Natural killer cell treated with Interleukin-12 subunit alpha and Interleukin-12 subunit beta and Interleukin-15 and Interleukin-18, amount 100 ng/mL, for 72 hours (primary cell): ENCODE measurements at regions not wholly inside any gene's neighbourhood (a gene's known extent, or its start where the extent isn't known, plus 50 kb on each side); places are given as distances from the start of the nearest gene placed in this dataset.
"Not testable (repeated sequence)": the region's sequence is repeated elsewhere in the genome, so short reads cannot be mapped to it uniquely, and the experiment has no call there.

Source experiments
- ATAC-seq, 2 donors: fragments of 150-1000 bp; cut with Tn5 transposase in 1 of 2; sonication (Bioruptor Pico), chemical (Tn5 transposase) in 1 of 2; 2 replicates each; pipeline ENCODE4 v1.10.0; 2021
- DNase-seq: peaks from one replicate; pipeline ENCODE4 v3.0.0; 2022; ENCODE audit warnings: low spot score
- H3K27ac Mint-ChIP-seq, 2 donors: 1 replicate in 1 of 2; 2 replicates in 1 of 2; pipeline ENCODE4 v1.8.0; 2022; ENCODE audit warnings: mixed read lengths in 2 of 2, mild to moderate bottlenecking in 1 of 2, moderate library complexity in 1 of 2
- H3K27me3 Mint-ChIP-seq, 2 donors: 1 replicate in 1 of 2; 2 replicates in 1 of 2; pipeline ENCODE4 v1.8.0; 2022; ENCODE audit warnings: mixed read lengths in 2 of 2
- H3K36me3 Mint-ChIP-seq: one replicate; pipeline ENCODE4 v1.8.0; 2022; ENCODE audit warnings: mixed read lengths
- H3K4me1 Mint-ChIP-seq, 2 donors: 1 replicate in 1 of 2; 2 replicates in 1 of 2; pipeline ENCODE4 v1.8.0; 2022; ENCODE audit warnings: low read depth in 2 of 2, mixed read lengths in 2 of 2, mild to moderate bottlenecking in 1 of 2
- H3K4me3 Mint-ChIP-seq: one replicate; pipeline ENCODE4 v1.8.0; 2022; ENCODE audit warnings: mixed read lengths
- H3K9me3 Mint-ChIP-seq: 2 replicates; pipeline ENCODE4 v1.8.0; 2022; ENCODE audit warnings: mixed read lengths

GRCh38 chr1:229895605-229896004 lies 171.4 kb upstream of the GALNT2 start:
- Mint-ChIP-seq H3K4me1 (no peaks in the 10 kb centered on the region), H3K36me3 (no peaks in the 10 kb centered on the region), H3K27me3 (peaks cover 37 to 46% of the 10 kb centered on the region in 2 donors), H3K4me3 (no peak overlapping the region), H3K27ac (no peak overlapping the region), H3K9me3 (no peaks in the 10 kb centered on the region)
- DNase-seq (no peak), ATAC-seq (no peak)

GRCh38 chr1:229896306-229896705 lies 170.7 kb upstream of the GALNT2 start:
- DNase-seq: no peak
- no peaks in the 10 kb centered on the region for H3K9me3 Mint-ChIP-seq
- ATAC-seq: no peak
- H3K4me3 Mint-ChIP-seq: no peak overlapping the region
- no peaks in the 10 kb centered on the region for H3K36me3 Mint-ChIP-seq
- peaks cover 41 to 50% of the 10 kb centered on the region in 2 donors for H3K27me3 Mint-ChIP-seq
- H3K4me1 Mint-ChIP-seq: no peaks in the 10 kb centered on the region
- no peak overlapping the region for H3K27ac Mint-ChIP-seq

DNA sequence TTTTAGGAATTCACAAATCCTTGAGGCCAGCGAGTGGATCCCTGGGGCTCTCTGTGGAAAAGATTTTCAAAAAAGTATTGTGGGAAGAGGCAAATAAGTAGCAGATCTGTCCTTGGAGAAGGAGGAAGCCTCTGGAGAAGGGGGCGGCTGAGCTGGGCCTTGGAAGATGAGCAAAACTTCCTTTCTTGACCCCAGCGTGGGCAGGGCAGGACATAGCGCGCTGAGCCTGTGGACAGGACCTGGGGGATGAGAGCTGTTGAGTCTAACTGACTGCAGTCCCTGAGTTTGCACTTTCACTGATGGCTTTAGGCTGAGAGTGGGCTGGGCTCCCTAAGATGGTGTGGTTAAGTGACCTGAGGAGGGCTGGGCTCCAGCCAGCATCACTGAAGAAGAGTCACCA lies 170.2 kb upstream of the GALNT2 start:
- no peak for ATAC-seq
- Mint-ChIP-seq H3K27me3 (peaks cover 44 to 52% of the 10 kb centered on the region in 2 donors), H3K27ac (no peak overlapping the region), H3K9me3 (no peaks in the 10 kb centered on the region), H3K4me1 (no peaks in the 10 kb centered on the region), H3K36me3 (no peaks in the 10 kb centered on the region), H3K4me3 (no peak overlapping the region)
- DNase-seq: no peak

GRCh38 chr1:229897501-229897900 lies 169.5 kb upstream of the GALNT2 start:
- Mint-ChIP-seq H3K4me1 (no peaks in the 10 kb centered on the region), H3K27ac (no peak overlapping the region), H3K27me3 (peaks cover 47 to 55% of the 10 kb centered on the region in 2 donors), H3K4me3 (no peak overlapping the region), H3K9me3 (no peaks in the 10 kb centered on the region), H3K36me3 (no peaks in the 10 kb centered on the region)
- DNase-seq: no peak
- no peak for ATAC-seq

DNA sequence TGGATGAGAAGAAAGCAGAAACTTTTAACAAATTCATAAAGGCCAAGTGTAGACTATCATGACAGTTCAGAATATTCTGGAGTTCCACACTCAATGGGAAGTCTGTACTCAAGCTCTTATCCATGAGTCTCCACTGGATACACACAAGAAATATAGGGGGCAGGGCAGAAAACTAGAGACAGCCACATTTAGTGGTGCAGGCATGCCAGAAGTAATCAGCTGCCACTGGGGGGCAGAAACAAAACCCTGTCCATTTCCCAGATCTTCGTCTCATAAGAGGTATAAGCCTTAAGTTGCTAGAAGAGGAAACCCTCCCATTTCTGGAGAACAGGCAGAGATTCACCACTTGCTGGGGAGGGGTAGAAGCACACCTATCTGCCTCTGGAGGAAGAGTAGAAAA lies 166.8 kb upstream of the GALNT2 start:
- Mint-ChIP-seq H3K4me3 (no peak overlapping the region), H3K27me3 (peaks cover 40 to 64% of the 10 kb centered on the region in 2 donors), H3K27ac (no peak overlapping the region), H3K9me3 (no peaks in the 10 kb centered on the region), H3K36me3 (no peaks in the 10 kb centered on the region), H3K4me1 (no peaks in the 10 kb centered on the region)
- no peak for ATAC-seq
- DNase-seq: no peak

DNA sequence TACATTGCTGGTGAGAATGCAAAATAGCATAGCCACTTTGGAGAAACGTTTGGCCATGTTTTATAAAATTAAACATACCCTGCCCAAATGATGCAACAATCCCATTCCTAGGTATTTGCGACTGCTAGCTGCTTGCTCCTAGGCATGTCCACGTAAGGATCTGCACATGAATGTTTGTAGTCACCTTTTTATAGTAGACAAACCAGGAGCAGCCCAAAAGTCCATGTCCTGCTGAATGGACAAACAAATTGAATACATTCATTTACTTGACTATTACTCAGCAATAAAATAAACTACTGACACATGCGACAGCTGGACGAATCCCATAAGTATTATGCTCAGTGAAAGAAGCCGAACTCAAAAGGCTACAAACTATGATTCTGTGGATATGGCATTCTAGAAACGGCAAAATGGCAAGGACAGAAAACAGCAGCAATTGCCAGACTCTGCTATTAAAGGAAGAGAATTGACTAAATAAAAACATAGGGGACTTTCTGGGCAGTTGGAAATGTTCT lies 161.9 kb upstream of the GALNT2 start:
- no peaks in the 10 kb centered on the region for H3K36me3 Mint-ChIP-seq
- H3K4me3 Mint-ChIP-seq: no peak overlapping the region
- H3K4me1 Mint-ChIP-seq: no peaks in the 10 kb centered on the region
- peaks cover 39 to 61% of the 10 kb centered on the region in 2 donors for H3K27me3 Mint-ChIP-seq
- H3K27ac Mint-ChIP-seq: no peak overlapping the region
- ATAC-seq (no peak), DNase-seq (no peak)
- no peaks in the 10 kb centered on the region for H3K9me3 Mint-ChIP-seq

DNA sequence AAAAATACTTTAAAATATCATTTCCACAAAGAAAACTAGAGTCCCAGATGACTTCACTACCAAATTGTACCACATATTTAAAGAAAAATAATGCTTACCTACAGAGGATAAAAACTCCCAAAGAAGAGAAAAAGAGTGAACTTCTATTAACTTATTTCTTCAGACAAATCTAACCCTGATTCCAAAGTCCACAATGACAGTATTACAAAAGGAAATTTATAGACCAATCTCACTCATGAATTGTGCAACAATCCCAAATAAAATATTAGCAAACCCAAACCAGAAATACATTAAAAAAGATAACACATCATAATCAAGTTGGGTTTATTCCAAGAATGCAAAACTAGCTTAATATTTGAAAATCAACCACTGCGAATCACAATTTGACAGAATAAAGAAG lies 161.4 kb upstream of the GALNT2 start:
- no peak for ATAC-seq
- no peak overlapping the region for H3K27ac Mint-ChIP-seq
- no peaks in the 10 kb centered on the region for H3K9me3 Mint-ChIP-seq
- no peak overlapping the region for H3K4me3 Mint-ChIP-seq
- DNase-seq: no peak
- no peaks in the 10 kb centered on the region for H3K4me1 Mint-ChIP-seq
- peaks cover 35 to 59% of the 10 kb centered on the region in 2 donors for H3K27me3 Mint-ChIP-seq
- H3K36me3 Mint-ChIP-seq: no peaks in the 10 kb centered on the region

GRCh38 chr1:229907884-229908638 lies 159.0 kb upstream of the GALNT2 start:
- ATAC-seq: no peak
- Mint-ChIP-seq H3K4me3 (no peak overlapping the region), H3K36me3 (no peaks in the 10 kb centered on the region), H3K27ac (no peak overlapping the region), H3K9me3 (no peaks in the 10 kb centered on the region), H3K27me3 (peaks cover 30 to 54% of the 10 kb centered on the region in 2 donors), H3K4me1 (no peaks in the 10 kb centered on the region)
- DNase-seq: no peak

- Mint-ChIP-seq H3K4me1 (no peaks in the 10 kb centered on the region), H3K36me3 (no peaks in the 10 kb centered on the region), H3K9me3 (no peaks in the 10 kb centered on the region), H3K27ac (no peak overlapping the region), H3K4me3 (no peak overlapping the region), H3K27me3 (peaks cover 28 to 48% of the 10 kb centered on the region in 2 donors)
- no peak for ATAC-seq
- DNase-seq: no peak
Measured at GRCh38 chr1:229908689-229909088, 158.3 kb upstream of the GALNT2 start.

DNA sequence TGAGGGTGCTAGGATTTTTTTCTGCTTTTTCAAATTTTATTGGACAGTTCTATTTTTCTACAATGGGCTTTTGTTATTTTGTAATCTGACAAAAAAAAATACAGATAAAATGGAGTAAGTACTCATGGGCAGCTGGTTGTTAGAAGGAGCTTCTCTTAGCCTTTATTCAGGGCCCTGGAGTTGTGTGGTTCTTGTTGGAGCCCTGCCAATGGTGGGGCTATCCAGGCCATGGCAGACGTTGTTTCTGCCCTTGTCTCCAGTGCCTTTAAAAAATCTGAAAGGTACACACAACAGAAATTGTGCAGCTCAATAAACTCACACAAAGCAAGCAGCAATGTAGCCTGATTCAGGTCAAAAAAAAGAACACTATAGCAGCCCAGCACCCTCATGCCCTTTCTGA lies 153.5 kb upstream of the GALNT2 start:
- no peaks in the 10 kb centered on the region for H3K4me1 Mint-ChIP-seq
- DNase-seq (no peak), ATAC-seq (no peak)
- H3K27me3 Mint-ChIP-seq: peaks cover 28 to 43% of the 10 kb centered on the region in 2 donors
- H3K36me3 Mint-ChIP-seq: no peaks in the 10 kb centered on the region
- no peak overlapping the region for H3K4me3 Mint-ChIP-seq
- no peak overlapping the region for H3K27ac Mint-ChIP-seq
- H3K9me3 Mint-ChIP-seq: no peaks in the 10 kb centered on the region

DNA sequence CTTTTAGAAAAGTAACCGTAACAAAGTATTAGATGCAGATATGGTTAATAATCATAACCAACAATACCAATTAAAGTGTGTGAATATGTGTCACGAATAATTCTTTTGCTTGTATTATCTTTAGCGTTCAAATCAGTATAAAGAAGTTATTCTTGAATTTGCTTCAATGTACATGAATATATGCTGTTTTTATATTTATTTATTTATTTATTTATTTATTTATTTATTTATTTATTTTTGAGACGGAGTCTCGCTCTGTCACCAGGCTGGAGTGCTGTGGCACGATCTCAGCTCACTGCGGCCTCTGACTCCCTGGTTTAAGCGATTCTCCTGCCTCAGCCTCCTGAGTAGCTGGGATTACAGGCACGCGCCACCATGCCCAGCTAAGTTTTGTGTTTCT lies 147.6 kb upstream of the GALNT2 start:
- H3K4me3 Mint-ChIP-seq, H3K9me3 Mint-ChIP-seq, ATAC-seq, H3K4me1 Mint-ChIP-seq, H3K27ac Mint-ChIP-seq, DNase-seq, H3K36me3 Mint-ChIP-seq: not testable (repeated sequence)
- H3K27me3 Mint-ChIP-seq: peaks cover 20 to 24% of the 10 kb centered on the region in 2 donors

GRCh38 chr1:229920683-229921082 lies 146.4 kb upstream of the GALNT2 start:
- Mint-ChIP-seq H3K36me3 (no peaks in the 10 kb centered on the region), H3K4me3 (no peak overlapping the region), H3K27ac (no peak overlapping the region), H3K9me3 (no peaks in the 10 kb centered on the region), H3K27me3 (peaks cover 15 to 25% of the 10 kb centered on the region in 2 donors), H3K4me1 (no peaks in the 10 kb centered on the region)
- no peak for DNase-seq
- ATAC-seq: peak in 1 of 2 donors; percentile 55

- no peaks in the 10 kb centered on the region for H3K4me1 Mint-ChIP-seq
- no peak overlapping the region for H3K27ac Mint-ChIP-seq
- no peak for ATAC-seq
- H3K4me3 Mint-ChIP-seq: no peak overlapping the region
- H3K36me3 Mint-ChIP-seq: no peaks in the 10 kb centered on the region
- H3K27me3 Mint-ChIP-seq: peaks cover 18 to 28% of the 10 kb centered on the region in 2 donors
- no peak for DNase-seq
- H3K9me3 Mint-ChIP-seq: no peaks in the 10 kb centered on the region
Measured at GRCh38 chr1:229922249-229922648, 144.8 kb upstream of the GALNT2 start.

- no peaks in the 10 kb centered on the region for H3K9me3 Mint-ChIP-seq
- no peak for ATAC-seq
- no peaks in the 10 kb centered on the region for H3K4me1 Mint-ChIP-seq
Measured at GRCh38 chr1:229924639-229925038, 142.4 kb upstream of the GALNT2 start.

GRCh38 chr1:229928767-229929166 lies 138.3 kb upstream of the GALNT2 start:
- H3K9me3 Mint-ChIP-seq: no peaks in the 10 kb centered on the region
- DNase-seq (no peak), ATAC-seq (no peak)
- H3K4me3 Mint-ChIP-seq: no peak overlapping the region
- H3K27ac Mint-ChIP-seq: no peak overlapping the region
- peaks cover 29 to 57% of the 10 kb centered on the region in 2 donors for H3K27me3 Mint-ChIP-seq
- H3K4me1 Mint-ChIP-seq: no peaks in the 10 kb centered on the region
- no peaks in the 10 kb centered on the region for H3K36me3 Mint-ChIP-seq

More at GRCh38 chr1:229924639-229925038, 142.4 kb upstream of the GALNT2 start:
- Mint-ChIP-seq H3K27me3 (peaks cover 26 to 46% of the 10 kb centered on the region in 2 donors), H3K27ac (no peak overlapping the region), H3K36me3 (no peaks in the 10 kb centered on the region), H3K4me3 (no peak overlapping the region)
- no peak for DNase-seq
